ENCODE measurements at regions not wholly inside any gene's neighbourhood (a gene's known extent, or its start where the extent isn't known, plus 50 kb on each side); places are given as distances from the start of the nearest gene placed in this dataset.
"Not testable (repeated sequence)": the region's sequence is repeated elsewhere in the genome, so short reads cannot be mapped to it uniquely, and the experiment has no call there.

DNA sequence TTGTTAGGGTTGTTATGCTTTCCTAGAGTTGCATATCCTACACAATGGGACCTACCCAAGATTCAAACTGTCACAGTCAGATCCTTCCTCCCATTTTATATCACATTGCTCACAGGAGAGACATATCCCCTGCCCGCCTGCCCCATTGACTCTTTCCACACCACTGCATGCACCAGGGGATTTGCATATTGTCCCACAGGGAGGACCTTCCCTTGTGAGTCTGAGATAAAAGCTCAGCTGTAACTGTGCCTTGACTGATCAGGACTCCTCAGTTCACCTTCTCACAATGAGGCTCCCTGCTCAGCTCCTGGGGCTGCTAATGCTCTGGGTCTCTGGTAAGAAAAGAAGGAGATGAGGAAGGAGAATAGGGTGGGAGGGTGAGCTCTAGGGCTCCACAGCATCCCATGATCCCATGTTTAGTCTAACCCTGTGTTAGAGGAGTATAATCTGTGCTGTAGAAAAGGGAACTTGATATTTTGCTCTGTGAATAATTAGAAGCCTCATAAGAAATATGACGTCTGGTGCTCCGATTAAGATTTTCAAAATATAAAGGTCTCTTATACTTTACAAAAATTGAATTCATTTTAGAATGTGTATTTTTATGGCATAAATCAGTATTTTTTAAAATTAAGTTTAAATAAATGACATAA, 1268.4 kb downstream of the RPIA start:
- not testable (repeated sequence) for DNase-seq (ENCODE audit: low spot score)

DNA sequence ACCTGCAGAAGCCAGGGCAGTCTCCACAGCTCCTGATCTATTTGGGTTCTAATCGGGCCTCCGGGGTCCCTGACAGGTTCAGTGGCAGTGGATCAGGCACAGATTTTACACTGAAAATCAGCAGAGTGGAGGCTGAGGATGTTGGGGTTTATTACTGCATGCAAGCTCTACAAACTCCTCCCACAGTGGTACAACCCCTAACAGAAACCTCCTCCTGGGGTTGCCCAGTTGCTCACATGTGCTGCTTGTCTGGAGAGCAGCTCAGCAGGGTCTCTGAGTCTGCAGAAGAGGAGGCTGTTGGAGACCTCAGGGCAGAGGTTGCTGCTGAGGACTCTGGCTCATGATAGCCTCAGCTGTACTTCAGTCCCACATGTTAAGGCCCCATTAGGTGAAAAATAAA, 1269.1 kb downstream of the RPIA start:
- not testable (repeated sequence) for DNase-seq (ENCODE audit: low spot score)

DNA sequence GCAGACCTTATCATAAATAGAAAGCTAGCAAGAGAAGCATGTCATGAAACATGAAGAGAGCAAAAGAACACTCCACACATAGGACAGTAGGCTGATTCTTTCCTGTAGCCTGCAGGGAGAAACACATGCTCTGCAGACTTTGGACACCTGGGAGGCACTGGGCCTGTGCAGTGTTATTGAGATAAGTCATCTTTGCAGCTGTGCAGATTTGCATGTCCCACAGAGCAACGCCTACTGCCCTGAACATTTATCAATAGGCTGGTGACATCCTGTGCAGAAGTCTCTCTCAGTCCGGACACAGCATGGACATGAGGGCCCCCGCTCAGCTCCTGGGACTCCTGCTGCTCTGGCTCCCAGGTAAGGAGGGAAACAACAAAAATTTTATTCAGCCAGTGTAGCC, 1277.1 kb downstream of the RPIA start:
- DNase-seq (ENCODE audit: low spot score), result peak; percentile 12

DNA sequence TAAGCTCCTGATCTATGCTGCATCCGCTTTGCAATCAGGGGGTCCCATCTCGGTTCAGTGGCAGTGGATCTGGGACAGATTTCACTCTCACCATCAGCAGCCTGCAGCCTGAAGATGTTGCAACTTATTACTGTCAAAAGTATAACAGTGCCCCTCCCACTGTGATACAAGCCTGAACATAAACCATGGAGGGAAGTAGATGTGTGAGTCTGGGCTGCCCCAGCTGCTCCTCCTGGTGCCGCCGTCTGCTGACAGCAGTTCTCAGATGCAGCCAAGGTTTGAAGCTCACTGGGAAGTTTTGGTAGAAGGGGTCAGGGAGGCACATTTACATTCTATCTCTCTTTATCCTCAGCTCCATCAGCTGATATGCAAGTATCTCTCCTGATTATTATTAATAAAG, 1277.7 kb downstream of the RPIA start:
- not testable (repeated sequence) for DNase-seq (ENCODE audit: low spot score)

DNA sequence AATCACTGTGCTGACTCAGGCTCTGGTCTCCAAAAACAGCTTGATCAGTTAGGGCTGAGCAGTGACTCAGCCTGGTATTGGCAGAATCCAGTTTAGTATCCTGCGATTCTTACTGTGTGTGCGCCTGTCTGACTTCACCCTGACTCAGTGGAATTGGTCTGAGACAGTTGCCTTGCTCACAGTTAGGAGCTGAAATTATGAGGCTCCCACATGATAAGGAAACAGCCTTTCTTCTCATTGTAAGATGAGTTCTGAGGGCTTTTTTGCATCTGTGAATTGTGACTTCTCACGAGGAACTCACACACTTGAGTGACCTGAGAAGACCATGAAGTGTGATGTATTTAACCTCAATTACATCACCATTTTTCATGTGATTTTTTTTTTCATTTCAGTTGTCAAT, 1282.4 kb downstream of the RPIA start:
- not testable (repeated sequence) for DNase-seq (ENCODE audit: low spot score)

DNA sequence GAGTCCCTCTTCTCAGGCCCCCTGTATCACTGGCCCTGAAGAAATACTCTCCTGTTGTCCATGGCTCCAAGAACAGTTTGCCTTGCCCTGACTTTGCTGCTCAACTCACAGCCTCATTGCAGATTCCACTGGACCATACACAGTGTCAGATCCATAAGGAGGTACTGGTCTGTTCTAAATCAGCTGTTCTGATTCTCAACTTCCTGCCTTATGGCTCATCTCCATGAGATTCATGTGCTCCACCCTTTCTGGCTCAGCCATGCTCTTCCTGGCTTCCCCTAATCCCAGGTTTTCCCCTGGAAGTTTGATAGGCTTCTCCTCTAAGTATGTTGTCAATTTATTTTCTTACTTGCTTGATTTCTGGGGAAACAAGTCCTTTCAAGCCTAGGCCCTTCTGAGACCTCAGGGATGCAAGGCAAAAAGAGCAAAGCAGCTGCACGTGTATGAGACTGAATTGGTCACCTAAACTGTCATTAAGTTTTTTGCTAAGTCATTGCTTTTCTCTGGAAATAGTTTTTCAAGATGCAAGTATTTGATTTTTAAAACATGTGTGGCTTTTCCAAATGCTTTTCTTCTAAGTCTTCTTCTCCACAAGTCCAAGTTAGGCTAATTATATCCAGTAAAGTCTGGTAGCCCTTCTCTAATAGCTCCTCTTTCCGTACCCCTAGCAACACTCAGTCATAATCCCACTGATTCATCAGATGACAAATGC, 1288.5 kb downstream of the RPIA start:
- DNase-seq (ENCODE audit: low spot score), result not testable (repeated sequence)

DNA sequence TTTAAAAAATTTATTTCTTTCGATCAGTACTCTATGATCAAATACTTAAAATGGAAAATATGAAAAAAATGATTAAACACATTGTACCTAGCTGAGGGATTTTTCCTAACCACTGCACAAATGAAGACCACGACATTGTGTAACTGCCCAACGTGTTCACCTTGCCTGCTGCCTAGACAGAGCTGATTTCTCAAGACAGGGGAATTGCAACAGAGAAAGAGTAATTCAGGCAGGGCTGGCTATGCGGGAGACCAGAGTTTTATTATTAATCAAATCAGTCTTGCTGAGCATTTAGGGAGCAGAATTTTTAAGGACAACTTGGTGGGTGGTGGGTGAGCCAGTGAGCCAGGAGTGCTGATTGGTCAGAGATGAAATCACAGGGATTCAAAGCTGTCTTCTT, 1290.8 kb downstream of the RPIA start:
- not testable (repeated sequence) for DNase-seq (ENCODE audit: low spot score)

DNA sequence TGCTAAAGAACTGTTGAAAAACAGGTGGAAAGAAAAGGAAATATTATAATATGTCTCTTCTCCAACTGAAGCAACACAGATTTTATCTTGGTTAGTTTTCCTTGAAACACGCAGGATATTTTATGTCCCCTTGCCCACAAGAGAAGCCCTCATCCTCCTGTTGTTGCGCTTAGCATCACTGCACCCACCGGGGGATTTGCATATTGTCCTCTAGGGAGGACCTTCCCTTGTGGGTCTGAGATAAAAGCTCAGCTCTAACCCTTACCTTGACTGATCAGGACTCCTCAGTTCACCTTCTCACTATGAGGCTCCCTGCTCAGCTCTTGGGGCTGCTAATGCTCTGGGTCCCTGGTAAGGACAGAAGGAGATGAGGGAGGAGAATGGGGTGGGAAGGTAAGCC, 1294.2 kb downstream of the RPIA start:
- DNase-seq (ENCODE audit: low spot score), result not testable (repeated sequence)

DNA sequence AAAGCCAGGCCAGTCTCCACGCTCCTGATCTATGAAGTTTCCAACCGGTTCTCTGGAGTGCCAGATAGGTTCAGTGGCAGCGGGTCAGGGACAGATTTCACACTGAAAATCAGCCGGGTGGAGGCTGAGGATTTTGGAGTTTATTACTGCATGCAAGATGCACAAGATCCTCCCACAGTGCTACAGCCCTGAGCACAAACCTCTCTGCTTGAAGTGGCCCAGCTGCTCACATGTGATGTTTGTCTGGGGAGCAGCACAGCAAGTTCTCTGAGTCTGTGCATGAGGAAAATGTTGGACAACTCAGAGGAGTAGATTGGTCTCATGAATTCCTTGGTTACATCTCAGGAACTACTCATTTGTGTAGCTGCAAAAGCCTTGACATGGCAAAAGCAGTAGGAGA, 1295.1 kb downstream of the RPIA start:
- not testable (repeated sequence) for DNase-seq (ENCODE audit: low spot score)

DNA sequence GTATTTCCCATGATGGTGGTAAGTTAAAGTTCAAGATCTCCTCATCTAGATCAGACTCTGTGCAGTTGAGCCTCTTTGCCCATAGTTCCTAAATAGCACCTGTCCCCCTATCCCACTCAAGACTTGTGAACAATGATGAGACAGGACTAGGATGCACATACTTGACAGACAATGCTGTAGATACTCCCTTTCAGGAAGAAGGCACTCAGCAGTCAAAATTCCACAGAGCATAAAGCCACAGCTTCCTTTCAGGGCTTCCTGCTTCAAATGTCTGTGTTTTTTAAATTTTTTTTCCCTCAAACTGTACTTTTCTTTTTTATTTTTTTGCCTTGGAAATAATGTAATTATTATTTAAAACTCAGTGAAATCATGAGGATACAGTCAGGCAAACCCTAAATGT, 1305.3 kb downstream of the RPIA start:
- not testable (repeated sequence) for DNase-seq (ENCODE audit: low spot score)

DNA sequence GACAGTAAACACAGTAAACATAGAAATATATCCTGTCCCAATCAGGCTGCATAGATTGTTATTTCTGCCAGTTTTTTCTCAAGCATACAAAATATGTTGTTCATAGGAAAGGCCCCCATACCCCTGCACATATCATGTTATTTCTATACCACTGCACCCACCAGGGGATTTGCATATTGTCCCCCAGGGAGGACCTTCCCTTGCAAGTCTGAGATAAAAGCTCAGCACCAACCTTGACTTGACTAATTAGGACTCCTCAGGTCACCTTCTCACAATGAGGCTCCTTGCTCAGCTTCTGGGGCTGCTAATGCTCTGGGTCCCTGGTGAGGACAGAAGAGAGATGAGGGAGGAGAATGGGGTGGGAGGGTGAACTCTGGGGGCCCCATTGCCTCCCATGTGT, 1313.1 kb downstream of the RPIA start:
- not testable (repeated sequence) for DNase-seq (ENCODE audit: low spot score)

DNA sequence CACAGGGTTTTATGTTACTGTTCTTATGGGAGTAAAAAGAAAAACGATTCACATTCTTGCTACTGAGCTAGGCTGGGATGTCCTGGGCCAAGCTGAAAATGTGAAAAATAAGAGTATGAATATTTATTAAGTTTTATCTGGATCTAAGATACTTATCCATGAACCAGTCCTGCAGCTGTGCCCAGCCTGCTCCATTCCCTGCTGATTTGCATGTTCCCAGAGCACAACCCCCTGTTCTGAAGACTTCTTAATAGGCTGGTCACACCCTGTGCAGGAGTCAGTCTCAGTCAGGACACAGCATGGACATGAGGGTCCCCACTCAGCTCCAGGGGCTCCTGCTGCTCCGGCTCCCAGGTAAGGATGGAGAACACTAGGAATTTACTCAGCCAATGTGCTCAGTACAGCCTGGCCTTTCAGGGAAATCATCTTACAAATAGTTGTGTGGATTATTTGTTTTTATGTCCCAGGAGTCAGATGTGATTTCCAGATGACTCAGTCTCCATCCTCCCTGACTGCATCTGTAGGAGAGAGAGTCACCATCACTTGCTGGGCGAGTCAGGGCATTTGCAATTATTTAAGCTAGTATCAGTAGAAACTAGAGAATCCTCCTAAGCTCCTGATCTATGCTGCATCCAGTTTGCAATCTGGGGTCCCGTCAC, 1319.1 kb downstream of the RPIA start:
- not testable (repeated sequence) for DNase-seq (ENCODE audit: low spot score)

DNA sequence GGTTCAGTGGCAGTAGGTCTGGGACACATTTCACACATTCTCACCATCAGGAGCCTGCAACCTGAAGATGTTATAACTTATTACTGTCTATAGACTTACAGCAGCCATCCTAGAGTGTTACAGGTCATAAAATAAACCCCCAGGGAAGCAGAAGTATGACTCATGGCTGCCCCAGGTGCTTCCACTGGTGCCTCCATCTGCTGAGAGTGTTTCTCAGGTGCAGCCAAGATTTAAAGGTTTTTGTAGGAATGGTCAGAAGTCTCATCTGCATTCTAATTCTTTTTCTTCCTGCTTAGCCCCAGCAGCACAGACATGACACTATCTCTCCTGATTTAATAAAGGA, 1319.6 kb downstream of the RPIA start:
- not testable (repeated sequence) for DNase-seq (ENCODE audit: low spot score)

DNA sequence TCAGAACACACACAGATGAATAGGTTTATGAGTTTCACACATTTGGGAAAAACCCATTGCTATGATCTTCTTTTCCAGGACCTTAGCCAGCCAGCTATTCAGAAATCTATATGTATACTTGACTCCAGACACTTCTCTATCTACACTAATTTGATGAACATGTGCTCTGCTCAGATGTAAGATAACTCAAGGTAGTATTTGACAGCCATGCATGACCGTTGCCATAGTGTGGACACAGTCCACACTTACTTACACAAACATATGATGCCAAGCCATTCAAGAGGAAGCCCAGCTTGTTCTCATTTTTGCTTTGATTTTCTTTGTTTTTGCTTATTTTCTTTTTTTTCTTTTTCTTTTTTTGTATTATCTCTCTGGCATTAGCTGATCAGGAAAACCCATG, 1328.4 kb downstream of the RPIA start:
- DNase-seq (ENCODE audit: low spot score), result not testable (repeated sequence)

DNA sequence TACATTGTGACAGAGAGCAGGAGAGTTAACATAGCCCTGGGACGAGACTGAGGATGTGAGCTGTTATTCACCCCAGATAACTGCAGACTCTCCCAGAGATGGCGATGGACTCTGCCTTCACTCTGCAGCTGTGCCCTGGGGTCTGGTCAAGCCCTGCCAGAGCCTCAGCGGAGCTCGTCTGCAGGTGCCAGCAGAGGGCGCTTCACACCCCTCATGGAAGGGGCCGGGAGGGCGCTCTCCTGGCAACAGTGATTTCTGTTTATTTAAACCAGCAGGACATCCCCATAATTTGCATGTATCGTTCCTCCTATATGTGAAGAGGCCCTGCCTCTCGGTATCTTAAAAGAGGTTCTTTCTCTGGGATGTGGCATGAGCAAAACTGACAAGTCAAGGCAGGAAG, 1329.8 kb downstream of the RPIA start:
- not testable (repeated sequence) for DNase-seq (ENCODE audit: low spot score)

DNA sequence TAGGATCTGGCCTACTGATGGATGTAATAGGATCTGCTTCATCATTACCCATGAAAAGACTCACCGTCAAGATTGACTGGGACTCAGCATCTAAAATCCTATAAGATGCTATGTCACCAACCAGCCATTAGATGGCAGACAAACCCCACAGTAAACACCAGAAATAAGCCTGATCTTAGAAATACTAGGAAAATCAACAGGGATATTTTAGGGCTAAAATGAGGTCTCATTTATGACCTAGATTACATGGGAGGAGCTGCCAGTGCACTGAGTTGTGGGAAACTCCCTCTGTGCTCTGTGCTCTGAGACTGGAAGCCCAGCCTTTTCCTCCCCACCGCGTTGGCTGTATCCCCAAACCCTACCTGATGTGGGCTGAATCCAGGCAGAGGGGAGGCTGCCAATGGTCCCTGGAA, 1335.8 kb downstream of the RPIA start:
- DNase-seq (ENCODE audit: low spot score), result not testable (repeated sequence)

DNA sequence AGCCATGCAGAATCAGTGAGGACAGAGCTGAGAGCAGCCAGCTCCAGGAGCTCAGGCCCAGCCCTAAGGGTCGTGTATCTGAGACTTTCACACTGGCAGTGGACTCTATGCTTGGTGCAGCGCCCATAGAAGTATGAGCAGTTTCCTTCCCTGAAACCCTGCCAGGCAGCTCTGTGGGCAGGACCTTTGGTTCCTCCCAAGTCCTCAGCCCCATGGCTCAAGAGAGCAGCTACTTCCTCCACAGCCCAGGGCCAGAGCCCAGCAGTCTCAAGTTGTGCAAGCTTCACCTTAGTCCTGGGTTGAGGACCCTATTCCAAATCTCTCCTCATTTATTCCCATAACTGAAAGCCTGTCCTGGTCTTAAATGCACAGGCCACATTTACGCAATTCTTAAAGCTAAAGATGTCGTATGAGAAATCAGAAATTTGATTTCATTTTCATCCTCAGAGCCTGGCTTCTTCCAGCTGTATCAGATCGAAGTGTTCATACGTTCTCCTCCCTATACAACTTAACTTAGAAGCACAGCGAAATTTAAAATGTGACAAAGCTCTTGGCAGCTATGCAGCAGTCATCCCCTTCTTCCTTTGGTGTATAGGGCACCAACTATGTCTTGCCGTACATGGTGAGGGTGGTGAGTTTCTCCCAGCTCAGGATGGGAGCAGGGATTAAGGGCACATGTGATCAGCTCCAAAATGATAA, 1337.1 kb downstream of the RPIA start:
- DNase-seq (ENCODE audit: low spot score), result not testable (repeated sequence)

DNA sequence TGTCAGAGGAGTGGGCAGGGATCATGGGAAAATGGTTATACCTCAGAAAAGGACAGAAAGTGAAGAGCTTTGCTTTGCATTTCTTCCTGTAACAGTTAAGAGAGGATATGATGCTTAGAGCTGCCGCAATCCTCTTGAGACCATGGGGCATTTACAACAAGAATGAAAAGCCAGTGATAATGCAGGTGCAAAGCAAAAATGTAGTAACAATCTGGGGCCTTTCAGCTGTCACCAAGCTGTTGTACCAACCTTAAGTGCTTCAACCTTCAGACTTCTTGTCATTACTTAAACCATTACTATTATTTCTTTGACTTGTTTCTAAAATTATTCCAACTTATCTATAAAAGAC, 1337.6 kb downstream of the RPIA start:
- not testable (repeated sequence) for DNase-seq (ENCODE audit: low spot score)

DNA sequence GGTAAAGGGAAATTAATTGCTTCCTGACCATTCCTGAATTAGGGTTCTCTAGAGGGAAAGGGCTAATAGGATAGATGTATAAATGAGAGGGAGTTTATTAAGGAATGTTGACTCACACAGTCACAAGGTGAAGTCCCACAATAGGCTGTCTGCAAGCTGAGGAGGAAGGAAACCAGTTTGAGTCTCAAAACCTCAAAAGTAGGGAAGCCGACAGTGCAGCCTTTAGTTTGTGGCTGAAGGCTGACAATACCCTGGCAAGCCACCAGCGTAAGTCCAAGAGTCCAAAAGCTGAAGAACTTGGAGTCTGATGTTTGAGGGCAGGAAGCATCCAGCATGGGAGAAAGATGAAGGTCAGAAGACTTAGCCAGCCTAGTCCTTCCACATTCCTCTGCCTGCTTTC, 1340.8 kb downstream of the RPIA start:
- DNase-seq (ENCODE audit: low spot score), result not testable (repeated sequence)

DNA sequence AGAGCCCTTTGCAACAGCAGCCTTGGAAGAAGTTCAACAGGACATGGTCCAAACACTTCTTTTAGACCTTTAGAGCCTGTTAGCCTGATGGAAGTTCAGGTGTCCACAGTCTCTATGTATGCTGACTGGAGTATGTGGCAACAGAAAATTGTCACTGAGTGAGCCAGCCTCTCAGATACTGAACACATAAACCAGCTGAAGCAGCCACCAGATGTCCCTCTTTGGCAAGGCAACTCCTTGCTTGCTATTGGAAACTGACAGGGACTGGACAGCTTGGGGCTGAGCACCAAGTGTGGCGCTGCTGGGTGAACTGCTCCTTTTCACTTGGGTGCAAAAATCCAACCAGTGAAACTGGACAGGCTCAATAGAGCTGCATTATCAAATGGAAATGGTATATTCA, 1344.9 kb downstream of the RPIA start:
- DNase-seq (ENCODE audit: low spot score), result not testable (repeated sequence)

DNA sequence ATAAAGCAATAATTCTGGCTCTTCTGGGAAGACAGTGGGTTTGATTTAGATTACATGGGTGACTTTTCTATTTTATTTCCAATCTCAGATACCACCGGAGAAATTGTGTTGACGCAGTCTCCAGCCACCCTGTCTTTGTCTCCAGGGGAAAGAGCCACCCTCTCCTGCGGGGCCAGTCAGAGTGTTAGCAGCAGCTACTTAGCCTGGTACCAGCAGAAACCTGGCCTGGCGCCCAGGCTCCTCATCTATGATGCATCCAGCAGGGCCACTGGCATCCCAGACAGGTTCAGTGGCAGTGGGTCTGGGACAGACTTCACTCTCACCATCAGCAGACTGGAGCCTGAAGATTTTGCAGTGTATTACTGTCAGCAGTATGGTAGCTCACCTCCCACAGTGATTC, 1347.6 kb downstream of the RPIA start:
- not testable (repeated sequence) for DNase-seq (ENCODE audit: low spot score)

DNA sequence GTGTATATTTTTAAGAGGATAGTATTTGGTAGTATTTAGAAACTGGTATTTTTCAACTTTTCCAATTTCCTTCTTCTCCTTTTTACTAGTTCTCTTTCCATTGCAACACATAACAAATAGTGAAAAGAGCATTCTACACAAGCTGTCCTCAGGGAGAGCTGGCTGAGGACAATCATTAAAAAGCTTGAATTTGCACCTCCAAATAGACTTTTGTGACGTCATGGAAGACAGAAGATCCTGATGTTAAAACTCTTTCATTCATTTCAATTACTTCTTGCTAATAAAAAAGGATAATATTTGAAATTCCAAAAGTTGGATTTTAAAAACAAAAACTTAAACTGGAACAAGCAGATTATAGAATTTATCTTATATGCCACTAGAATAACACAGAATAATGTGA, 1356.3 kb downstream of the RPIA start:
- not testable (repeated sequence) for DNase-seq (ENCODE audit: low spot score)

All from SK-N-DZ (cell line).